Body of pancreas (tissue), 4 donors: ENCODE measurements at regions not wholly inside any gene's neighbourhood (a gene's known extent, or its start where the extent isn't known, plus 50 kb on each side); places are given as distances from the start of the nearest gene placed in this dataset.

Experiments used
- CTCF ChIP-seq, 7 experiments: fragments of 450-650 bp in 4 of 7; fragments of 200-600 bp in 3 of 7; sonication (generic) in 3 of 7; IDR thresholded peaks; one replicate each; pipeline ENCODE4 v1.5.1; 2016 to 2019; ENCODE audit warnings: antibody characterized with exemption in 7 of 7
- POLR2A ChIP-seq, 3 donors: fragments of 450-650 bp; IDR thresholded peaks; one replicate each; pipeline ENCODE4 v1.6.1; 2016; ENCODE audit warnings: antibody characterized with exemption in 3 of 3, mild to moderate bottlenecking in 2 of 3

- TF ChIP-seq POLR2A (IDR thresholded peaks at IDR 0.05) (no peak), CTCF (IDR thresholded peaks at IDR 0.05) (no peak)
These were observed 135.6 kb upstream of the KYNU start for GRCh38 chr2:142741764-142742269.
